Liver (tissue), 8 donors: ENCODE measurements at regions not wholly inside any gene's neighbourhood (a gene's known extent, or its start where the extent isn't known, plus 50 kb on each side); places are given as distances from the start of the nearest gene placed in this dataset.

Experiments used
- DNase-seq: peaks from one replicate; pipeline ENCODE4 v3.0.0-alpha.2; 2017; ENCODE audit warnings: low spot score
- H3K27ac ChIP-seq, 2 donors: one replicate each; pipeline ENCODE4 v1.7.0; 2013; ENCODE audit warnings: inconsistent platforms in 2 of 2, low read length in 2 of 2, control low read depth in 1 of 2, low read depth in 1 of 2, mild to moderate bottlenecking in 1 of 2
- H3K27me3 ChIP-seq, 4 donors: one replicate each; pipeline versions ENCODE4 v1.6.1 to v1.7.0; 2013; ENCODE audit warnings: low read length in 3 of 4, inconsistent platforms in 1 of 4, mild to moderate bottlenecking in 1 of 4, moderate library complexity in 1 of 4; ENCODE audit not compliant: control insufficient read depth in 4 of 4, insufficient read depth in 4 of 4
- H3K36me3 ChIP-seq, 4 donors: one replicate each; pipeline versions ENCODE4 v1.6.1 to v1.7.0; 2013; ENCODE audit warnings: low read length in 3 of 4, mild to moderate bottlenecking in 3 of 4, low read depth in 1 of 4, moderate library complexity in 1 of 4; ENCODE audit not compliant: control insufficient read depth in 4 of 4, insufficient read depth in 3 of 4
- H3K4me1 ChIP-seq, 4 donors: one replicate each; pipeline versions ENCODE4 v1.6.1 to v1.7.0; 2013; ENCODE audit warnings: low read length in 3 of 4, mild to moderate bottlenecking in 3 of 4, moderate library complexity in 1 of 4; ENCODE audit not compliant: control insufficient read depth in 4 of 4, insufficient read depth in 4 of 4
- H3K4me3 ChIP-seq, 3 donors: one replicate each; pipeline versions ENCODE4 v1.6.1 to v1.7.0; 2013; ENCODE audit warnings: low read length in 3 of 3, control low read depth in 1 of 3, low read depth in 1 of 3, mild to moderate bottlenecking in 1 of 3
- H3K9ac ChIP-seq, 2 donors: one replicate each; pipeline ENCODE4 v1.7.0; 2013; ENCODE audit warnings: low read length in 2 of 2, mild to moderate bottlenecking in 2 of 2, moderate library complexity in 2 of 2, control low read depth in 1 of 2, low read depth in 1 of 2
- H3K9me3 ChIP-seq, 4 donors: one replicate each; pipeline versions ENCODE4 v1.6.1 to v1.7.0; 2013; ENCODE audit warnings: low read length in 3 of 4; ENCODE audit not compliant: control insufficient read depth in 4 of 4
- EGR1 ChIP-seq, 2 donors: IDR thresholded peaks; 2 replicates each; pipeline ENCODE4 v1.6.1; 2016 to 2018; ENCODE audit warnings: antibody characterized with exemption in 2 of 2, low read depth in 2 of 2
- FOXA1 ChIP-seq: IDR thresholded peaks from 2 replicates; pipeline ENCODE4 v1.6.1; 2016; ENCODE audit warnings: antibody characterized with exemption
- NR2F2 ChIP-seq: IDR thresholded peaks from 2 replicates; pipeline ENCODE4 v1.6.1; 2016; ENCODE audit warnings: antibody characterized with exemption
- RXRA ChIP-seq, 2 donors: IDR thresholded peaks; 2 replicates each; pipeline ENCODE4 v1.6.1; 2017 to 2018; ENCODE audit warnings: antibody characterized with exemption in 2 of 2, mild to moderate bottlenecking in 1 of 2
- SP1 ChIP-seq: IDR thresholded peaks from 2 replicates; pipeline ENCODE4 v1.6.1; 2018; ENCODE audit warnings: antibody characterized with exemption, mild to moderate bottlenecking
- TAF1 ChIP-seq: conservative IDR thresholded peaks from 2 replicates; pipeline ENCODE4 v1.6.1; 2016; ENCODE audit warnings: antibody characterized with exemption, mild to moderate bottlenecking
- YY1 ChIP-seq: IDR thresholded peaks from 2 replicates; pipeline ENCODE4 v1.6.1; 2016; ENCODE audit warnings: antibody characterized with exemption, mild to moderate bottlenecking
- WGBS: extraction: QIAGEN DNeasy Blood & Tissue Kit; methylation state at CpG from one replicate; pipeline ENCODE4 v1.1.7; 2013; 5-methylcytosine and 5-hydroxymethylcytosine counted together
- TF ChIP-seq, protein P1 (sequence below): IDR thresholded peaks from 2 replicates; pipeline ENCODE4 v1.6.1; 2016; ENCODE audit warnings: antibody characterized with exemption, mild to moderate bottlenecking
- TF ChIP-seq, protein P2 (sequence below): IDR thresholded peaks from 2 replicates; pipeline ENCODE4 v1.6.1; 2016; ENCODE audit warnings: antibody characterized with exemption
- TF ChIP-seq, protein P3 (sequence below): IDR thresholded peaks from 2 replicates; pipeline ENCODE4 v1.6.1; 2016; ENCODE audit warnings: antibody characterized with exemption
- TF ChIP-seq, protein P4 (sequence below): fragments of 150-350 bp; IDR thresholded peaks from 2 replicates; pipeline ENCODE4 v1.5.1; 2017; ENCODE audit warnings: improper control_type of control experiment, low read depth, low read length; ENCODE audit not compliant: missing input control
- donor health status: healthy.
- donor health status: healthy.
- donor health status: healthy.
- donor health status: healthy.
- donor health status: healthy.

DNA sequence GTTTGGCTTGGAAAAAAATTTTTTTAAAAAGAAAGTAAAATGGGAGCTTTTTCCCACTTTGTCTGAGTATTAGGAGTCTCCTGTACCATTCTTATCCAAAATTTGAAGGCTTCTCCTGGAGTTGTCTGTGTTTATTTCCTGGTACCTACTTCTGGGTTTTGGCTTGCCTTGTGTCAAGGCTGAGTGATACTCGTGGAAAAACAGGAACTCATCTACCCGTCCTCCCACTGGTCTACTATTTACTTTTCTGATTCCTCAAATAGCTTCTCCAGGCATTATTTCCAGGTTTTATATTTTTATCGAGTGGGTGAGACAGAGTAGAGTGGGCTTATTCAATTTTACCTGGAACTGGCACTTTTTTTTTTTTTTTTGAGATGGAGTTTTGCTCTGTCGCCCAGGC, 99.4 kb downstream of the RMI1 start:
- no peak for DNase-seq
- Histone ChIP-seq H3K27me3 (no peaks in the 10 kb centered on the region), H3K4me3 (no peak overlapping the region), H3K9ac (no peak overlapping the region), H3K36me3 (no peaks in the 10 kb centered on the region), H3K27ac (no peak overlapping the region), H3K4me1 (no peaks in the 10 kb centered on the region), H3K9me3 (no peaks in the 10 kb centered on the region)
- WGBS, result 56% methylated on average over 4 of the region's 4 CpGs
- TF ChIP-seq, protein P1, sequence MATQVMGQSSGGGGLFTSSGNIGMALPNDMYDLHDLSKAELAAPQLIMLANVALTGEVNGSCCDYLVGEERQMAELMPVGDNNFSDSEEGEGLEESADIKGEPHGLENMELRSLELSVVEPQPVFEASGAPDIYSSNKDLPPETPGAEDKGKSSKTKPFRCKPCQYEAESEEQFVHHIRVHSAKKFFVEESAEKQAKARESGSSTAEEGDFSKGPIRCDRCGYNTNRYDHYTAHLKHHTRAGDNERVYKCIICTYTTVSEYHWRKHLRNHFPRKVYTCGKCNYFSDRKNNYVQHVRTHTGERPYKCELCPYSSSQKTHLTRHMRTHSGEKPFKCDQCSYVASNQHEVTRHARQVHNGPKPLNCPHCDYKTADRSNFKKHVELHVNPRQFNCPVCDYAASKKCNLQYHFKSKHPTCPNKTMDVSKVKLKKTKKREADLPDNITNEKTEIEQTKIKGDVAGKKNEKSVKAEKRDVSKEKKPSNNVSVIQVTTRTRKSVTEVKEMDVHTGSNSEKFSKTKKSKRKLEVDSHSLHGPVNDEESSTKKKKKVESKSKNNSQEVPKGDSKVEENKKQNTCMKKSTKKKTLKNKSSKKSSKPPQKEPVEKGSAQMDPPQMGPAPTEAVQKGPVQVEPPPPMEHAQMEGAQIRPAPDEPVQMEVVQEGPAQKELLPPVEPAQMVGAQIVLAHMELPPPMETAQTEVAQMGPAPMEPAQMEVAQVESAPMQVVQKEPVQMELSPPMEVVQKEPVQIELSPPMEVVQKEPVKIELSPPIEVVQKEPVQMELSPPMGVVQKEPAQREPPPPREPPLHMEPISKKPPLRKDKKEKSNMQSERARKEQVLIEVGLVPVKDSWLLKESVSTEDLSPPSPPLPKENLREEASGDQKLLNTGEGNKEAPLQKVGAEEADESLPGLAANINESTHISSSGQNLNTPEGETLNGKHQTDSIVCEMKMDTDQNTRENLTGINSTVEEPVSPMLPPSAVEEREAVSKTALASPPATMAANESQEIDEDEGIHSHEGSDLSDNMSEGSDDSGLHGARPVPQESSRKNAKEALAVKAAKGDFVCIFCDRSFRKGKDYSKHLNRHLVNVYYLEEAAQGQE, result no peak
- TF ChIP-seq RXRA (IDR thresholded peaks at IDR 0.05) (no peak), TAF1 (no peak), SP1 (no peak), FOXA1 (no peak), NR2F2 (no peak)
- TF ChIP-seq, protein P2, sequence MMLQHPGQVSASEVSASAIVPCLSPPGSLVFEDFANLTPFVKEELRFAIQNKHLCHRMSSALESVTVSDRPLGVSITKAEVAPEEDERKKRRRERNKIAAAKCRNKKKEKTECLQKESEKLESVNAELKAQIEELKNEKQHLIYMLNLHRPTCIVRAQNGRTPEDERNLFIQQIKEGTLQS, result no peak
- TF ChIP-seq, protein P3, sequence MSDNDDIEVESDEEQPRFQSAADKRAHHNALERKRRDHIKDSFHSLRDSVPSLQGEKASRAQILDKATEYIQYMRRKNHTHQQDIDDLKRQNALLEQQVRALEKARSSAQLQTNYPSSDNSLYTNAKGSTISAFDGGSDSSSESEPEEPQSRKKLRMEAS, result no peak

DNA sequence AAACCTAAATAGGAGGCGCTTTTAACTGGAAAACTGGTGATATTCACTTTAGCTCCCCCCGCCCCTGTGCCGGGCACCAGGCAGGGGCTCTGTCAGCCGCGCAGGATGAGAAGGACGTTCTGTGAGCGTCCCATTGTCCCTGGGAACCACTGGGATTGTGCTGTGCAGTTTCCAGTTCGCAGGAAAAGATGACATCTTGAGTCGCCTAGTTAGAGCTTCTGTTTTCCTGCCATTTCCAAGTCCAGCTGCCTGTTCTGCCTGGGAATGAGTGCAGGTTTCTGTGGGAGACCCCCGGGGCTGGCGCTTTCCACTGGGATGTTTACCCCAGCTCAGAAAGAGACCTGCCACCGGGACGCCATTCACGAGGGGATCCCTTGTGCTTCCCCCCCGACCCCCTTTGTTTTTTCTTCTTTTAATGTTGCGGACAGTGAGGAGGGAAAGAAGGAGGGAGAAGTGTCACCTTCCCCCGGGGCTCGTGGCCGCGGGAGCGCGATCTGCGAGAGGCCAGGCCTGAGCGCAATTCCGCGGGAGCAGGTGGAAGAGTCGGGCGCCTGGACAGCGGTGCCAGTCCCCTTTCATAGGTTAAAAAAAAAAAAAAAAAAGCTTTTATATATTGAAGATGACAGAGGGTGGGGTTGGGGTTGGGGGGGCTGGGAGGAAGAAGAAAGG, 121.5 kb downstream of the RMI1 start:
- peak overlapping the region in 2 of 3 donors; percentile 23 to 27 for H3K4me3 ChIP-seq
- peaks cover 0 to 6% (median 5%) of the 10 kb centered on the region in 4 donors for H3K4me1 ChIP-seq
- DNase-seq, result no peak
- H3K27me3 ChIP-seq, result peaks cover 0 to 4% (median 3%) of the 10 kb centered on the region in 4 donors
- no peak overlapping the region for H3K9ac ChIP-seq
- H3K9me3 ChIP-seq, result no peaks in the 10 kb centered on the region
- TF ChIP-seq YY1 (no peak), EGR1 (IDR thresholded peaks at IDR 0.05; ENCODE audit: low read depth in 2 of 2) (no peak), SP1 (no peak), TAF1 (no peak), RXRA (IDR thresholded peaks at IDR 0.05) (no peak)
- TF ChIP-seq, protein P2, result no peak
- TF ChIP-seq, protein P4, sequence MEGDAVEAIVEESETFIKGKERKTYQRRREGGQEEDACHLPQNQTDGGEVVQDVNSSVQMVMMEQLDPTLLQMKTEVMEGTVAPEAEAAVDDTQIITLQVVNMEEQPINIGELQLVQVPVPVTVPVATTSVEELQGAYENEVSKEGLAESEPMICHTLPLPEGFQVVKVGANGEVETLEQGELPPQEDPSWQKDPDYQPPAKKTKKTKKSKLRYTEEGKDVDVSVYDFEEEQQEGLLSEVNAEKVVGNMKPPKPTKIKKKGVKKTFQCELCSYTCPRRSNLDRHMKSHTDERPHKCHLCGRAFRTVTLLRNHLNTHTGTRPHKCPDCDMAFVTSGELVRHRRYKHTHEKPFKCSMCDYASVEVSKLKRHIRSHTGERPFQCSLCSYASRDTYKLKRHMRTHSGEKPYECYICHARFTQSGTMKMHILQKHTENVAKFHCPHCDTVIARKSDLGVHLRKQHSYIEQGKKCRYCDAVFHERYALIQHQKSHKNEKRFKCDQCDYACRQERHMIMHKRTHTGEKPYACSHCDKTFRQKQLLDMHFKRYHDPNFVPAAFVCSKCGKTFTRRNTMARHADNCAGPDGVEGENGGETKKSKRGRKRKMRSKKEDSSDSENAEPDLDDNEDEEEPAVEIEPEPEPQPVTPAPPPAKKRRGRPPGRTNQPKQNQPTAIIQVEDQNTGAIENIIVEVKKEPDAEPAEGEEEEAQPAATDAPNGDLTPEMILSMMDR, result no peak
- no peaks in the 10 kb centered on the region for H3K36me3 ChIP-seq
- H3K27ac ChIP-seq, result no peak overlapping the region
- WGBS, result 18% methylated on average over 29 of the region's 29 CpGs
